GM20000 (cell line): ENCODE measurements at regions not wholly inside any gene's neighbourhood (a gene's known extent, or its start where the extent isn't known, plus 50 kb on each side); places are given as distances from the start of the nearest gene placed in this dataset.

Experiments
- DNase-seq: peaks from one replicate; pipeline ENCODE4 v3.0.0; 2012; ENCODE audit warnings: low spot score
- CTCF ChIP-seq: IDR thresholded peaks from 2 replicates; pipeline ENCODE4 v1.5.1; 2012; ENCODE audit warnings: mild to moderate bottlenecking, control low read depth; ENCODE audit errors: extremely low read depth, missing control alignments

- DNase-seq = no peak
- TF ChIP-seq CTCF = no peak
Observed at GRCh38 chr6:141482796-141483597, 649.7 kb upstream of the GJE1 start.

- DNase-seq = no peak
- no peak for TF ChIP-seq CTCF
Observed at GRCh38 chr6:141475259-141475658, 657.5 kb upstream of the GJE1 start.

- no peak for DNase-seq
- TF ChIP-seq CTCF = no peak
Observed at GRCh38 chr6:141472162-141472928, 660.4 kb upstream of the GJE1 start.

GRCh38 chr6:141470810-141471209, 661.9 kb upstream of the GJE1 start:
- TF ChIP-seq CTCF = no peak
- DNase-seq = no peak

GRCh38 chr6:141467881-141468280, 664.8 kb upstream of the GJE1 start:
- no peak for TF ChIP-seq CTCF
- no peak for DNase-seq

- no peak for TF ChIP-seq CTCF
- DNase-seq = no peak
Observed at GRCh38 chr6:141467041-141467440, 665.7 kb upstream of the GJE1 start.

- no peak for TF ChIP-seq CTCF
- no peak for DNase-seq
Observed at GRCh38 chr6:141464896-141465295, 667.8 kb upstream of the GJE1 start.
